ENCODE measurements at regions not wholly inside any gene's neighbourhood (a gene's known extent, or its start where the extent isn't known, plus 50 kb on each side); places are given as distances from the start of the nearest gene placed in this dataset.
"Not testable (repeated sequence)": the region's sequence is repeated elsewhere in the genome, so short reads cannot be mapped to it uniquely, and the experiment has no call there.

- no peak for ATAC-seq
These were observed 608.3 kb downstream of the NTRK3 start for GRCh38 chr15:87648278-87648677.

GRCh38 chr15:87645723-87646122 is 610.8 kb downstream of the NTRK3 start:
- H3K36me3 ChIP-seq, result no peaks in the 10 kb centered on the region
- DNase-seq (no peak), ATAC-seq (no peak)
- H3K4me1 ChIP-seq, result no peaks in the 10 kb centered on the region
- TF ChIP-seq CTCF (IDR thresholded peaks at IDR 0.05), result no peak
- H3K27me3 ChIP-seq, result no peaks in the 10 kb centered on the region
- no peak overlapping the region for H3K27ac ChIP-seq
- no peak overlapping the region for H3K4me3 ChIP-seq
- H3K9me3 ChIP-seq, result no peaks in the 10 kb centered on the region
- intact Hi-C loops (cut with DNase I), result no loop called here

More at GRCh38 chr15:87648278-87648677, 608.3 kb downstream of the NTRK3 start:
- TF ChIP-seq CTCF (IDR thresholded peaks at IDR 0.05), result no peak
- Histone ChIP-seq H3K27ac (no peak overlapping the region), H3K9me3 (no peaks in the 10 kb centered on the region), H3K36me3 (no peaks in the 10 kb centered on the region), H3K4me1 (no peaks in the 10 kb centered on the region), H3K4me3 (no peak overlapping the region), H3K27me3 (no peaks in the 10 kb centered on the region)
- no peak for DNase-seq
- intact Hi-C loops (cut with DNase I), result no loop called here

- H3K4me3 ChIP-seq; H3K4me1 ChIP-seq; H3K27ac ChIP-seq; intact Hi-C loops (cut with DNase I); H3K36me3 ChIP-seq; H3K27me3 ChIP-seq; H3K9me3 ChIP-seq; DNase-seq; ATAC-seq: not testable (repeated sequence)
These were observed 613.5 kb downstream of the NTRK3 start for GRCh38 chr15:87642997-87643396.

- no peak overlapping the region for H3K27ac ChIP-seq
- no peaks in the 10 kb centered on the region for H3K27me3 ChIP-seq
- TF ChIP-seq CTCF (IDR thresholded peaks at IDR 0.05), result no peak
- no peaks in the 10 kb centered on the region for H3K9me3 ChIP-seq
- H3K36me3 ChIP-seq, result no peaks in the 10 kb centered on the region
- no peak overlapping the region for H3K4me3 ChIP-seq
- ATAC-seq (no peak), DNase-seq (no peak)
- intact Hi-C loops (cut with DNase I), result no loop called here
- no peaks in the 10 kb centered on the region for H3K4me1 ChIP-seq
These were observed 617.1 kb downstream of the NTRK3 start for GRCh38 chr15:87639305-87640011.

- no peaks in the 10 kb centered on the region for H3K9me3 ChIP-seq
- no peaks in the 10 kb centered on the region for H3K36me3 ChIP-seq
- H3K4me3 ChIP-seq, result no peak overlapping the region
- no peak for ATAC-seq
- H3K4me1 ChIP-seq, result no peaks in the 10 kb centered on the region
- no peak for DNase-seq
- intact Hi-C loops (cut with DNase I), result no loop called here
- no peaks in the 10 kb centered on the region for H3K27me3 ChIP-seq
- H3K27ac ChIP-seq, result no peak overlapping the region
- no peak for TF ChIP-seq CTCF (IDR thresholded peaks at IDR 0.05)
These were observed 617.9 kb downstream of the NTRK3 start for GRCh38 chr15:87638554-87639083.

GRCh38 chr15:87634361-87634760 is 622.2 kb downstream of the NTRK3 start:
- H3K27ac ChIP-seq, result no peak overlapping the region
- H3K27me3 ChIP-seq, result no peaks in the 10 kb centered on the region
- no peak for TF ChIP-seq CTCF (IDR thresholded peaks at IDR 0.05)
- no peaks in the 10 kb centered on the region for H3K4me1 ChIP-seq
- intact Hi-C loops (cut with DNase I), result no loop called here
- no peaks in the 10 kb centered on the region for H3K9me3 ChIP-seq
- no peaks in the 10 kb centered on the region for H3K36me3 ChIP-seq
- H3K4me3 ChIP-seq, result no peak overlapping the region
- ATAC-seq (no peak), DNase-seq (no peak)
